ENCODE measurements at regions not wholly inside any gene's neighbourhood (a gene's known extent, or its start where the extent isn't known, plus 50 kb on each side); places are given as distances from the start of the nearest gene placed in this dataset.

GRCh38 chr2:207478572-207478971 is 51.2 kb upstream of the CREB1 start:
- TF ChIP-seq CTCF (IDR thresholded peaks at IDR 0.05): no peak
- no peak for TF ChIP-seq POLR2A (IDR thresholded peaks at IDR 0.05)

All from heart left ventricle (tissue), 13 donors.